SW 1271 (cell line): ENCODE measurements at regions not wholly inside any gene's neighbourhood (a gene's known extent, or its start where the extent isn't known, plus 50 kb on each side); places are given as distances from the start of the nearest gene placed in this dataset.

ENCODE experiments used
- DNase-seq, 2 experiments: peaks; one replicate each; lab custom pipeline; 2025; lab: John Stamatoyannopoulos, UW

DNA sequence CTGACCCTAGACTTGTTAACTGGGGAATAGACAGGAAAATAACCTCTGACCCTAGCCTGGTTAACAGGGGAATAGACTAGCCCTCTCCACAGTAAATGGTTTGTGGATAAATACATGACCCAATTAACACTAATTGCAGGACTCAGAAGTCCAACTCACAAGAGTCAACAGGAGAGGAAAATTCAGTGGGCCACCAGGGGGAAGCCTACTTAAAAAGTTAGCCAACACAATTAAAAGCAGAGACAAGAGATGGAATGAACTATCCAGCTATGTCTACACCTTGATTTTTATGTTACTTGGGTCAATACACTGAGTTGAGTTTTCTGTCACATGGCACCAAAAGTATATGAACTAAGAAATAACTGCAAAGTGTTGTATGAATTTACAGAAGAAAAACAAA is 158.8 kb upstream of the SLC39A10 start:
- DNase-seq = peak in 1 of 2 experiments; percentile 35

DNA sequence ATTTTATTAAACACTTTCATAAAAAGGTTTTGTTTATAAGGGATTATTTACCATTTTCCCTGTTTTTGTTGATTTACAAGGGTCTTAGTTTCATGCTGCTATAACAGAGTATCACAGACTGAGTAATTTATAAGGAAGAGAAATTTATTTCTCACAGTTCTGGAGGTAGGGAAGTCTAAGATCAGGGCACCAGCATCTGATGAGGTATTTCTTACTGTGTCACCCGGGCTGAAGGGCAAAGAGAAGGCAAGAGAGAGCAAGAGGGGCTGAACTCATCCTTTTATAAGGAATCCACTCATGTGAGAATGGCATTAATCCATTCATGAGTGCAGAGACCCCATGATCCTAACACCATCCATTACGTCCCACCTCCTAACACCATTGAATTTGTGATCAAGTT is 160.0 kb upstream of the SLC39A10 start:
- DNase-seq = no peak

GRCh38 chr2:195495966-195496365 is 161.1 kb upstream of the SLC39A10 start:
- DNase-seq = no peak

DNA sequence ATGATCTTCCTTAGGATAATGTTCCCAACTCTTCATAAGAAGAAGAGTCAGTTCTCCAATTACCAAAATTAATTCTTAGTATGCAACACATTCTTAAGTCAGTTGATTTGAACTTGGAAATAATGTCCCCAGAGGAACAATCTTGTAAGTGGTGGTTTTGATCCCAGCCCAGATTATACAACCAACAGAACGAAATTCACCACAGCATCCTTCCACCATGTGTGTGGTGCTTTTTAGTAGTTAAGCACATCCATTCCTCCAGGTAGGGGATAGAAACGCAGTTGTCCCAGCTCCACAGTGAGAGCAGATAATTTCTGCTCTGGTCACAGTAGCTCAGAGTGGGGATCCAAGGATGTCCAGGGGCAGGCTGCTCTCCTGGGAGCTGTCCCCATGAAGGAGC is 161.7 kb upstream of the SLC39A10 start:
- DNase-seq = no peak

- no peak for DNase-seq
Observed at GRCh38 chr2:195494451-195494850, 162.6 kb upstream of the SLC39A10 start.

DNA sequence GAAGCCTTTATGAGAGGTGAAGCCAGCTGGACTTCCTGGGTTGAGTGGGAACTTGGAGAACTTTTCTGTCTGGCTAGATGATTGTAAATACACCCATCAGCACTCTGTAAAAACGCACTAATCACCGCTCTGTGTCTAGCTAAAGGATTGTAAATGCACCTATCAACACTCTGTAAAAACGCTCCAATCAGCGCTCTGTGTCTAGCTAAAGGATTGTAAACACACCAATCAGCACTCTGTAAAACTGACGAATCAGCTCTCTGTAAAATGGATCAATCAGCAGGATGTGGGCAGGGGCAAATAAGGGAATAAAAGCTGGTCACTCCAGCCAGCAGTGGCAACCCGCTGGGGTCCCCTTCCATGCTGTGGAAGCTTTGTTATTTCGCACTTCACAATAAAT is 163.6 kb upstream of the SLC39A10 start:
- no peak for DNase-seq

- no peak for DNase-seq
Observed at GRCh38 chr2:195490319-195490718, 166.7 kb upstream of the SLC39A10 start.

DNA sequence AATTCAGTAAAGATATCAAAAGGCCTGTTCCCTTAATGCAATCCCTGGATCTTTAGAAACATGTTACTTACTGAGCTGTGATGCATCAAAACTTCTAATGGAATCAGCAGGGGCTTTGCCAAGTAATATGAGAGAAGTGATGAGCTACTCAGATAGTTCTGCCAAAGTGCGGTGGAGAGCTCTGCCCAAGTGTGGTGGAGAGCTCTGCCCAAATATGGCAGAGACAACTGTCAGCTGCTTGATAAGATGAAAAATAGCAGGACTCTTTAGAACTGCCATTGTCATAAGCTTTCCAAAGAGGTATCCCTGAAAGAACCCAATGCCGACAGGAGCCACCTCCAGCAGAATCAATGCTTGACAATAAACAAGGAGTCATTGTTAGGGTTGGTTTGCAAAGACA is 167.9 kb upstream of the SLC39A10 start:
- no peak for DNase-seq

GRCh38 chr2:195488567-195488966 is 168.5 kb upstream of the SLC39A10 start:
- DNase-seq = peak in 1 of 2 experiments; percentile 1

DNA sequence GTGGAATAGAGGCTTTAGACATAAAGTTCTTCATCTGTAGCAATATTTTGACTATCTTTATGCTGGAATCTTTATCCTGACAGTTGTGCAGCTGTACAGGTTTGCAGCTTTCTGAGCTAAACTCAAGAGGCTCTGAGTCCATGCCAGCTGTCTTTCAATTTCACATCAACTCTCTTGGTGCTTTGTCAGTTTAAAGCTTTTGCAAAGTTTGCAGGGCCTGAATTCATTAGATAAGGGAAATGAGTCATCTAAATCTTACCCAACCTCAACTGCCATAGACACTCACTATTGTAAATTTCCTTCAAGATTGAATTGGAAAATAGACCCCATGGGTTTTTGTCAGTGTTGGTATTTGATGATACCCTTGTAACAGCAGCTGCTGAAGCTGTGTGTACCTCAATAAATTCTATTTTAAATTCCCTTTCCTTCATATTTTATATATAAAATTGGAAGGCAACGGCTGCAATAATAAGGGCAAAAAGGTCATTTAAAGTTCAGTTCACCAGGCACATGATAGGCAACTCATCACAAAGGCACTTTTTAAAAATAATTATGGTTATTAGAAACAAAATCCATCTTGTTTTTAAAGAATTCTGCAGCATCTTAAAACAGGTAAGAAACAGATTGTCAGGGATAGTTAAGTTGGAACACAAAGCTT is 169.9 kb upstream of the SLC39A10 start:
- DNase-seq = peak in 1 of 2 experiments; percentile 73

DNA sequence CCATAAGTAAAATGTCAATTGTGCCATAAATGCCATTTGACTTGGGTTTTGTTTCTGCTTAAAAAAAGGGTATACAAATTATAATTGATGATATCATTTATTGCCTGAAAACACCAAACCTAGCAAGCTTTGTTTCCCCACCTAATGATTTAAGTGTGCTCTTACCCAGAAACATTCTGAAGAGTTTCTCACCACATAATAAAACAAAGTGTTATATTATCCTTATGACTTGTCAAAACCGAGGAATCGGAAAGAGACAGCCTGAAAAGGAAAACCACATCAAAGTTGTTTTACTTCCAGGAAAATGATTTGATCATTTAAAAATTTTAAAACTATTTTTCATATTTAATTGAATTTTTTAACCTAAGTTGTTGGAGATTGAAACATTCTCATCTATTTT is 170.5 kb upstream of the SLC39A10 start:
- no peak for DNase-seq

GRCh38 chr2:195482010-195482409 is 175.0 kb upstream of the SLC39A10 start:
- DNase-seq = no peak

DNA sequence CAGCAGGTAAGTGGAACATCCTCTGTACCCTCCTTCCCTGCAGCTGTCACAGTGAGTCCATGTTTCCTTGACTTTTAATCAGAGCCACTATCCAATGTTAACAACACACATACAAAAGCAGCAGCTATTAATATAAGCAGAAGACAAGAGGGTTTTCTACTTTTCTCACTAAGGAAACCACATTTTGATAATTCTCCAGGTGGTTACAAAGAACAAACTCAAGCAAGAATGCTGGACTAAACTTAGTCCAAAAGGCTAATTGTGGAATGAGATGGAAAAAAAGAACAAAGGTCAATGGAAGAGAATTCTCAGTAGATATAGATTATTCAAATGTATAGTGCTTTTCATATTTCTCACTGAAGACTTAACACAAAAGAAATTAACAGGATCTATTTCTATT is 176.9 kb upstream of the SLC39A10 start:
- no peak for DNase-seq

- no peak for DNase-seq
Observed at GRCh38 chr2:195479407-195479806, 177.6 kb upstream of the SLC39A10 start.

DNA sequence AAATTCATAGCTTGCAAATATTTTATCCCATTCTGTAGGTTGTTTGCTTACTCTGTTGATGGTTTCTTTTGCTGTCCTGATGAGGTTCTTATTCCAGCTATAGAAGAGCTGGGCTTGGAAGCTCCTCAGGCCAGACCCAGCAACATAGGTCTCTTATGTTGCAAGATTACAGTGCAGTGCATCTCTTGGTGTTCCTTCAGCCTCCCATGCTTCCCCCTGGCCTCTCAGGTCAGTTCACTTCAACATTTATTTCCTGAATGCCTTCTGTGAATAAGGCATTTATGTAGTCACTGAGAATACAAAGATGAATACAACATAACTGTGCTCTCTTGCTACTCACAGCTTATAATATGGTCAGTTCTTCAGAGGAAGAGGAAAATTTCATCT is 179.0 kb upstream of the SLC39A10 start:
- no peak for DNase-seq

- no peak for DNase-seq
Observed at GRCh38 chr2:195477248-195477995, 179.6 kb upstream of the SLC39A10 start.

DNA sequence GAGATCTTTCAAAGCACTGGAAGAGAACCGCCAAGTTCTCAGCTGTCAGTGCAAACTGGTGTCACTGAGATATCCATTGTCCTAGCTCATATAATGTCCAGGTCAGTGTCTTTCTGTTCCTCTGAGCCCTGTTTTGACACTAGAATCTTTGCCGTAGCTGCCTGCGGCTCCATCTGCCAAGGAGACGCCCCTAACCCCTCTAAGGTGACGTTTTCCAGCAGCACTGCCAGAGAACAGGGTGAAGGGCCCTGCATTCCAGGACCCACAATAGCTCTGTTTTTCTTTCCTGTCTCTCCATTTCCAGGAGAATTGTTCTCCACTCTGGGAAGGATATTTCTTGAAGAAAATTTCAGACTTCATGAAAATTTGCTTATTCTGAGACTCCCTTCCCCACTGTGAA is 181.7 kb upstream of the SLC39A10 start:
- DNase-seq = no peak

GRCh38 chr2:195473862-195474261 is 183.2 kb upstream of the SLC39A10 start:
- no peak for DNase-seq

DNA sequence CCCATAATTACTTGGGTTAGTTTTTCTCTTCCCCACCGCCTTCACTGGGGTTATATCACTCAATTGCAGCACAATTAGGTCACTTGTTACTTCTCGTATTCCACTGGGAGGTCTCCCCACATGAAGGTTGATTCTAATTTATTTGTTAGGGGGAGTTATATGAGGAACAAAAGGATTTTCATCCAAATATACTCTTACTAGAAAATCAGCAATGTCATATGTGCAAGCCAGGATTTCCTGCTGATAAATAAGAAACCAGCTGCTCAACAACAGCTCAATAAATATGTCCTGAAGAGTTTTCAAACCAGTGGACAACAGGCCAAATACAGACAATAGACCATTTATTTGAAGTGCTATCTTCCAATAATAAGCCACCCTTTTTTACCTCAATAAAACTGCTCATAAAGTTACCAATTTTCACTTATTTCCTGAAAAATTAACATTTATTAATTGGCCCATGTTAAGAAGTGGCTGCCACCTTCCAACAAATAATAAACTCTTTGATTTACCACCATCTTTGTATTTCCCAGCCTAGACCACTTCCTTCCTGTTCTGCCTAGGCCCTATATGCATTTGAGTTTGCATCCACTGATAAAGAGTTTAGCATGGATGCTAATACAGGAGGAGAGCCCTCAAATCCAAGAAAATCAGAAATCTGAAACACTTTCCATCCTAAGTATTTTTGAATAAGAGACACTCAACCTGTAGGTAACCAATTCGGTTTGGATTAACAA is 184.4 kb upstream of the SLC39A10 start:
- no peak for DNase-seq

DNA sequence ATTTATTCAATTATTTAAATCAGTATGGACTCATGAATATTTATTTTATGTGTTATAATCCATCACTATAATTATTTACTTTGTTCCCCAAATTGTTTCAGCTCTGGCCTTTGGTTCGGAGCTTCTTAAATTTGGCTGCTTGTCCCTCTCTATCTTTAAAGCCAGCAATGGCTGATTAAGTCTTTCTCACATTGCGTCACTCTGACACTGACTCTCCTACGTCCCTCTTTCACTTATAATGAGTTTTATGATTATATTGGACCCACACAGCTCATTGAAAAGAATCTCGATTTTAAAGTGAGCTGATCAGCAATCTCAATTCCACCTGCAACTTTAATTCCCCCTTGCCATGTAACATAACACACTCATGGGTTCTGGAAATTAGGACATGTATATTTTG is 185.2 kb upstream of the SLC39A10 start:
- no peak for DNase-seq

GRCh38 chr2:195471163-195471562 is 185.9 kb upstream of the SLC39A10 start:
- no peak for DNase-seq

GRCh38 chr2:195470622-195471021 is 186.4 kb upstream of the SLC39A10 start:
- no peak for DNase-seq

DNA sequence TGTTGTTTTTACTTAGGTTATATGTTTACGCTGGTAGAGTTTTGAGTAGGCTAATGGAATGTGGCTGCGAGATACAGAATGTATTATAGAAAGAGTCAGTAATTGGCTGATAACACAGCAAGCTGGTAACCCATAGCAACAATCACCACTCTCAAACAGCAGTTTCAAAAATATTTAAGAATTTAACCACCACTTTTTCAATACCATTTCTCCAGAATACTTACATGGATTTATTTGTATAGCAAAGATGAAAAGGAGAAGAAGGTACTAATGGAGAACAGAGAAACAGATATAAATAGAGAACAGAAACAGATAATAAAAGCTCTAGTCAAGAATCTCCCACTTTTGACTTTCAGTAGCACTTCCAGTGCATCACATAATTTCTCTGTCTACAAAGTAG is 188.3 kb upstream of the SLC39A10 start:
- no peak for DNase-seq
